ENCODE measurements at regions not wholly inside any gene's neighbourhood (a gene's known extent, or its start where the extent isn't known, plus 50 kb on each side); places are given as distances from the start of the nearest gene placed in this dataset.

DNA sequence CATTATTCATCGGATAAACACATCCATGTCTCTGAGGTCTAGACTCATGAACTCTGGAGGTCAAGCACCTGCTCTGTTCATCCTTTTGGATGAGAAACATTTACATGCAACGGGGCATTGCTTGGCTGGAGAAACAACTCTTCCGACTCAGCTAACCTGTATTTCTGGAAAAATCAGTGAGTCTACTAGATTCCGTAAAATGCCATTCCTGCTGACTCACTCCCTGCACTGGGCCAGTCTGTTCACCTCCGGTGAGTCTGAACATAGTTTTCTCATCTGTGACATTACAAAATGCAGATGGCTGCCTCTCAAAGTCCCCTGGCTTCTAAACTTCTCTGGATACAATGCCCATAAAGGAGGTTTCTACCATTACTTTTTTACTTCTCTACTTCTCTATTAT is 185.7 kb upstream of the HS3ST1 start:
- TF ChIP-seq EP300 (IDR thresholded peaks at IDR 0.05) (no peak), POLR2A (IDR thresholded peaks at IDR 0.05) (no peak)
- TF ChIP-seq, protein P1, sequence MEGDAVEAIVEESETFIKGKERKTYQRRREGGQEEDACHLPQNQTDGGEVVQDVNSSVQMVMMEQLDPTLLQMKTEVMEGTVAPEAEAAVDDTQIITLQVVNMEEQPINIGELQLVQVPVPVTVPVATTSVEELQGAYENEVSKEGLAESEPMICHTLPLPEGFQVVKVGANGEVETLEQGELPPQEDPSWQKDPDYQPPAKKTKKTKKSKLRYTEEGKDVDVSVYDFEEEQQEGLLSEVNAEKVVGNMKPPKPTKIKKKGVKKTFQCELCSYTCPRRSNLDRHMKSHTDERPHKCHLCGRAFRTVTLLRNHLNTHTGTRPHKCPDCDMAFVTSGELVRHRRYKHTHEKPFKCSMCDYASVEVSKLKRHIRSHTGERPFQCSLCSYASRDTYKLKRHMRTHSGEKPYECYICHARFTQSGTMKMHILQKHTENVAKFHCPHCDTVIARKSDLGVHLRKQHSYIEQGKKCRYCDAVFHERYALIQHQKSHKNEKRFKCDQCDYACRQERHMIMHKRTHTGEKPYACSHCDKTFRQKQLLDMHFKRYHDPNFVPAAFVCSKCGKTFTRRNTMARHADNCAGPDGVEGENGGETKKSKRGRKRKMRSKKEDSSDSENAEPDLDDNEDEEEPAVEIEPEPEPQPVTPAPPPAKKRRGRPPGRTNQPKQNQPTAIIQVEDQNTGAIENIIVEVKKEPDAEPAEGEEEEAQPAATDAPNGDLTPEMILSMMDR (IDR thresholded peaks at IDR 0.05) = no peak

All from tibial nerve (tissue), 4 donors.